Lung (tissue), 11 donors: ENCODE measurements at regions not wholly inside any gene's neighbourhood (a gene's known extent, or its start where the extent isn't known, plus 50 kb on each side); places are given as distances from the start of the nearest gene placed in this dataset.

Experiments used
- ATAC-seq: fragments of 200-7000 bp; cut with Tn5 transposase; one replicate; pipeline ENCODE4 v1.9.1; 2020; ENCODE audit warnings: moderate number of reproducible peaks; ENCODE audit not compliant: insufficient read depth, low FRiP score
- DNase-seq, 3 donors: peaks; one replicate each; pipeline ENCODE4 v3.0.0-alpha.2; 2013 to 2017
- H3K27ac ChIP-seq, 2 donors: one replicate each; pipeline ENCODE4 v1.5.1; 2013; ENCODE audit warnings: mild to moderate bottlenecking in 2 of 2, moderate library complexity in 2 of 2, control low read depth in 1 of 2, inconsistent platforms in 1 of 2, low read depth in 1 of 2, low read length in 1 of 2
- H3K27me3 ChIP-seq, 3 donors: one replicate each; pipeline ENCODE4 v1.5.1; 2013; ENCODE audit warnings: low read length in 2 of 3; ENCODE audit not compliant: control insufficient read depth in 3 of 3, insufficient read depth in 3 of 3
- H3K36me3 ChIP-seq, 4 donors: one replicate each; pipeline ENCODE4 v1.5.1; 2013; ENCODE audit warnings: low read length in 4 of 4, mild to moderate bottlenecking in 1 of 4, moderate library complexity in 1 of 4; ENCODE audit not compliant: control insufficient read depth in 4 of 4, insufficient read depth in 4 of 4
- H3K4me1 ChIP-seq, 5 donors: one replicate each; pipeline ENCODE4 v1.5.1; 2013; ENCODE audit warnings: low read length in 5 of 5, mild to moderate bottlenecking in 2 of 5, moderate library complexity in 1 of 5; ENCODE audit not compliant: control insufficient read depth in 5 of 5, insufficient read depth in 5 of 5
- H3K4me3 ChIP-seq: one replicate; pipeline ENCODE4 v1.5.1; 2013; ENCODE audit warnings: mild to moderate bottlenecking, control low read depth, moderate library complexity
- H3K9ac ChIP-seq, 2 donors: one replicate each; pipeline ENCODE4 v1.5.1; 2013; ENCODE audit warnings: low read length in 2 of 2, control low read depth in 1 of 2; ENCODE audit not compliant: insufficient read depth in 1 of 2
- H3K9me3 ChIP-seq, 4 donors: one replicate each; pipeline ENCODE4 v1.5.1; 2013; ENCODE audit warnings: low read length in 3 of 4, mild to moderate bottlenecking in 1 of 4, moderate library complexity in 1 of 4; ENCODE audit not compliant: control insufficient read depth in 4 of 4, insufficient read depth in 3 of 4
- WGBS, 2 donors: extraction: QIAGEN DNeasy Blood & Tissue Kit; methylation state at CpG; one replicate each; pipeline ENCODE4 v1.1.7; 2013; 5-methylcytosine and 5-hydroxymethylcytosine counted together
- TF ChIP-seq, protein P1 (sequence below): IDR thresholded peaks from 2 replicates; pipeline ENCODE4 v1.5.1; 2012; ENCODE audit warnings: mild to moderate bottlenecking; ENCODE audit errors: control extremely low read depth, extremely low read depth
- donor health status: control.
- donor health status: control.
- donor health status: Bipolar disorder and iron deficiency.
- donor health status: healthy.
- donor health status: DM: yes; HTN: yes; CAD: no.

DNA sequence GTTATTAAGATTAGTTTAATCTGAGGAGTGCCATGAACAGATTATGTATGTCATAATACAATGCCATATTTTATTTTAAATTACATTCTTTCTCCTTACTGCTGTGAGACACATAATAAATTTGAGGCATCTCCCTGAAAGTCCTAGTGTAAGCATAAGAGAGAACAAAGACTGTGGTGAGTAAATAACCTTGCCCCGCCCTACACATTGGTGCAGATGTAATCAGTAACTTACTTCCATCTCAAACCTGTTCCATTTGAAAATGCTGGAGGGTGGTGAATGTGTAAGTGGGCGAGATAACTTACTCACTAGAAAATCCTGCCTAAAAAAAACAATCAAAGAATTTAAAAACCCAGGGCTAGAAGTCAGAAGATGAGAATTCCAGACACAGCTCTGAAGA, 338.1 kb upstream of the SLIT2 start:
- Histone ChIP-seq H3K9ac (no peak overlapping the region), H3K27me3 (no peaks in the 10 kb centered on the region), H3K4me3 (no peak overlapping the region), H3K36me3 (no peaks in the 10 kb centered on the region), H3K27ac (no peak overlapping the region), H3K9me3 (no peaks in the 10 kb centered on the region), H3K4me1 (no peaks in the 10 kb centered on the region)
- DNase-seq (no peak), ATAC-seq (no peak)
- TF ChIP-seq, protein P1, sequence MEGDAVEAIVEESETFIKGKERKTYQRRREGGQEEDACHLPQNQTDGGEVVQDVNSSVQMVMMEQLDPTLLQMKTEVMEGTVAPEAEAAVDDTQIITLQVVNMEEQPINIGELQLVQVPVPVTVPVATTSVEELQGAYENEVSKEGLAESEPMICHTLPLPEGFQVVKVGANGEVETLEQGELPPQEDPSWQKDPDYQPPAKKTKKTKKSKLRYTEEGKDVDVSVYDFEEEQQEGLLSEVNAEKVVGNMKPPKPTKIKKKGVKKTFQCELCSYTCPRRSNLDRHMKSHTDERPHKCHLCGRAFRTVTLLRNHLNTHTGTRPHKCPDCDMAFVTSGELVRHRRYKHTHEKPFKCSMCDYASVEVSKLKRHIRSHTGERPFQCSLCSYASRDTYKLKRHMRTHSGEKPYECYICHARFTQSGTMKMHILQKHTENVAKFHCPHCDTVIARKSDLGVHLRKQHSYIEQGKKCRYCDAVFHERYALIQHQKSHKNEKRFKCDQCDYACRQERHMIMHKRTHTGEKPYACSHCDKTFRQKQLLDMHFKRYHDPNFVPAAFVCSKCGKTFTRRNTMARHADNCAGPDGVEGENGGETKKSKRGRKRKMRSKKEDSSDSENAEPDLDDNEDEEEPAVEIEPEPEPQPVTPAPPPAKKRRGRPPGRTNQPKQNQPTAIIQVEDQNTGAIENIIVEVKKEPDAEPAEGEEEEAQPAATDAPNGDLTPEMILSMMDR: no peak
- 78 to 81% methylated on average over 2 of the region's 2 CpGs for WGBS, 2 donors

DNA sequence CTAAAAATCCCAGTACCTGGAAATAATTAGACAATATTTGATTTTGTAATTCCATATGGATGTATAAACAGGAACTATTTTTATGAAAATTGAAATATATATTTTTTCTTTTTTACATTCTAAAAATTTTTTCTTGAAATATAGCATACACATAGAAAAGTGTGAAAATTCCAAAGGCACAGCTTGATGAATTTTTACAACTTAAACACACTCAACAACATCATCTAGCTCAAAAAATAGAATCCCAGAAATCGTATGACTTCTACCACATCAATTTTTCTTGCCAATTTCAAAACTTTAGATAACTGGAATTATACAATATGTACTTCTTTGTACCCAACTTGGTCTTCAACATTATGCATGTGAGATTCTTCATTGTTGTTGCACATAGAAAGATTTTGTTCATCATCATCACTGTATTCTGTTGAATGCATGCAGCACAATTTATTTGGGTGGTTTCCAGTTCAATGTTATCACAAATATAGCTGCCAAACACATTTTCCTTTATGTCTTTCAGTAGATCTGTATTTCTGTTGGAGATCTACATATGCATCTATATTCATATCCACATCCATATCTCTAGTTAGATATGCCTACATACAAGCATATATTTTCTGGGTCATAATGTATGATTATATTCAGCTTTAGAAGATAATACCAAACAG, 340.7 kb upstream of the SLIT2 start:
- Histone ChIP-seq H3K36me3 (no peaks in the 10 kb centered on the region), H3K9me3 (no peaks in the 10 kb centered on the region), H3K27me3 (no peaks in the 10 kb centered on the region), H3K4me1 (no peaks in the 10 kb centered on the region), H3K4me3 (no peak overlapping the region), H3K9ac (no peak overlapping the region), H3K27ac (no peak overlapping the region)
- TF ChIP-seq, protein P1: no peak
- DNase-seq: no peak
- no peak for ATAC-seq
- WGBS, 2 donors: 78 to 82% methylated on average over 1 of the region's 1 CpG

DNA sequence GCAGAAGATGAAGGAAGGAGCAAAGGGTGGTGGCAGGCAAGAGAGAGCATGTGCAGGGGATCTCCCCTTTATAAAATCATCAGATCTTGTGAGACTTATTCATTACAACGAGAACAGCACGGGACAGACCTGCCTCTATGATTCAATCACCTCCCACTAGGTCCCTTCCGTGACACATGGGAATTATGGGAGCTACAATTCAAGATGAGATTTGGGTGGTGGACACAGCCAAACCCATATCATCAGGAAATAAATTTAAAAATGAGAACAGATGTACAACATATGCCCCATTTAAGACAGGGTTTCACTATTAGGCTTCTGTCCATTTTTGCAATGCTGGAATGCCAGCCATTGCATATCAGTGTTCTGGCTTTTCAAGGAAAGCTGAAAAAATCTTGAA, 346.7 kb upstream of the SLIT2 start:
- no peaks in the 10 kb centered on the region for H3K36me3 ChIP-seq
- WGBS, 2 donors: 82 to 86% methylated on average over 3 of the region's 3 CpGs
- DNase-seq: no peak
- TF ChIP-seq, protein P1: no peak
- no peaks in the 10 kb centered on the region for H3K4me1 ChIP-seq
- H3K9ac ChIP-seq: no peak overlapping the region
- no peaks in the 10 kb centered on the region for H3K27me3 ChIP-seq
- ATAC-seq: no peak
- H3K9me3 ChIP-seq: no peaks in the 10 kb centered on the region
- H3K27ac ChIP-seq: no peak overlapping the region
- H3K4me3 ChIP-seq: no peak overlapping the region

DNA sequence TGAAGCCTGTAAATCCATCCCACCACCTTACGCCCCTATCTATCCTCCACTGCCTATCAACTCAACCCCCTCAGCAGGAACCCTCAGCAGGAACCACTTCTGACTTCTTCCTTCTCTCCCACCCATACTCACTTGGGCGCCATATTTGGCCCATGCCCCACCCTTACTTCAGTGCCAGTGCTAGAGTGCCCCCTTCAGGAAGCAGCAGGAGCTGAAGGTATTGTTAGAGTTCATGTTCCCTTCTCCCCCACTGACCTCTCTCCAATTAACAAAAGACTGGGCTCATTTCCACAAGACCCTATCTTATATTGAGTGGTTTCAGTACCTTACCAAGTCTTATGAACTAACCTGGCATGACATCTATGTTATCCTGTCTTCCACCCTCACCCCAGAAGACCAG, 363.1 kb upstream of the SLIT2 start:
- Histone ChIP-seq H3K36me3 (no peaks in the 10 kb centered on the region), H3K27ac (no peak overlapping the region), H3K9ac (no peak overlapping the region), H3K27me3 (no peaks in the 10 kb centered on the region), H3K4me3 (no peak overlapping the region), H3K4me1 (no peaks in the 10 kb centered on the region), H3K9me3 (peaks cover 0 to 3% (median 0%) of the 10 kb centered on the region in 4 donors)
- WGBS, 2 donors: 91 to 93% methylated on average over 2 of the region's 2 CpGs
- ATAC-seq (no peak), DNase-seq (no peak)
- TF ChIP-seq, protein P1: no peak
